K562 (cell line): ENCODE measurements at regions not wholly inside any gene's neighbourhood (a gene's known extent, or its start where the extent isn't known, plus 50 kb on each side); places are given as distances from the start of the nearest gene placed in this dataset.

Experiments used
- ATAC-seq: fragments of 200-7000 bp; cut with Tn5 transposase; 3 replicates; pipeline ENCODE4 v1.9.1; 2020; ENCODE audit warnings: moderate library complexity
- BruUV-seq: library from RNA; stranded (reverse); fragments of 400-500 nt; replicated peaks from 2 replicates; lab custom pipeline; 2021; lab: Mats Ljungman, UMichigan
- CTCF ChIA-PET: fragments of 300-600 bp; formaldehyde crosslinking; extraction: SDS; loops from one replicate; lab custom pipeline; 2021; ENCODE audit warnings: low intra/inter-chr PET ratio; lab: Yijun Ruan, JAX
- POLR2A ChIA-PET: fragments of 300-600, 350-650 bp; sonication (Branson Sonifier 250); formaldehyde crosslinking; extraction: SDS; loops from one replicate; lab custom pipeline; 2021; ENCODE audit warnings: antibody characterized with exemption, inconsistent platforms; lab: Yijun Ruan, JAX
- DNase-seq, 4 experiments: peaks; one replicate each; pipeline versions ENCODE4 v3.0.0 to v3.0.0-alpha.2; 2011 to 2018; ENCODE audit warnings: low spot score in 3 of 4, mixed read lengths in 3 of 4; ENCODE audit errors: extremely low read depth in 1 of 4
- FAIRE-seq: peaks from 2 replicates; lab custom pipeline; 2011; peaks lifted over from hg19 to GRCh38; lab: Jason Lieb, UNC
- H2AFZ ChIP-seq: 2 replicates; pipeline ENCODE4 v1.6.0; 2011; ENCODE audit warnings: low read depth, low read length, control low read depth, inconsistent platforms
- H3K27ac ChIP-seq: fragments of 200-600 bp; 3 replicates; pipeline ENCODE4 v1.8.0; 2011; ENCODE audit warnings: low read depth, mild to moderate bottlenecking, control low read depth, inconsistent platforms, low read length, moderate library complexity, mixed read lengths; ENCODE audit errors: extremely low read depth
- H3K27me3 ChIP-seq, 2 experiments: fragments of 300-600 bp in 1 of 2; 2 replicates in 1 of 2; 3 replicates in 1 of 2; pipeline versions ENCODE4 v1.6.0 to v1.8.0; 2011; ENCODE audit warnings: inconsistent platforms in 2 of 2, low read length in 2 of 2, mild to moderate bottlenecking in 1 of 2, mixed read lengths in 1 of 2, moderate library complexity in 1 of 2; ENCODE audit not compliant: control insufficient read depth in 2 of 2, insufficient read depth in 2 of 2
- H3K36me3 ChIP-seq: fragments of 300-600 bp; 3 replicates; pipeline ENCODE4 v1.8.0; 2011; ENCODE audit warnings: mild to moderate bottlenecking, low read length, inconsistent platforms; ENCODE audit not compliant: control insufficient read depth, insufficient read depth
- H3K4me1 ChIP-seq, 2 experiments: fragments of 200-600 bp in 1 of 2; replicated peaks in 1 of 2; 2 replicates in 1 of 2; 3 replicates in 1 of 2; pipeline versions ENCODE4 v1.5.1 to v1.8.0; 2011; ENCODE audit warnings: inconsistent platforms in 2 of 2, low read length in 2 of 2, mild to moderate bottlenecking in 1 of 2, mixed read lengths in 1 of 2, moderate library complexity in 1 of 2; ENCODE audit not compliant: control insufficient read depth in 2 of 2, insufficient read depth in 2 of 2
- H3K4me2 ChIP-seq: 2 replicates; pipeline ENCODE4 v1.6.1; 2011; ENCODE audit warnings: low read length, control low read depth, inconsistent platforms, mixed read lengths; ENCODE audit not compliant: insufficient read depth
- H3K4me3 ChIP-seq: fragments of 200-600 bp; sonication (generic), shearing (Covaris generic); 2 replicates; pipeline ENCODE4 v1.5.1; 2016; ENCODE audit warnings: control low read depth, inconsistent platforms
- H3K79me2 ChIP-seq: fragments of 200-600 bp; 3 replicates; pipeline ENCODE4 v1.8.0; 2011; ENCODE audit warnings: low read length, inconsistent platforms; ENCODE audit not compliant: control insufficient read depth, insufficient read depth
- H3K9ac ChIP-seq, 2 experiments: 2 replicates each; pipeline versions ENCODE4 v1.6.0 to v1.6.1; 2011; ENCODE audit warnings: low read depth in 2 of 2, low read length in 2 of 2, control low read depth in 1 of 2, inconsistent platforms in 1 of 2, mild to moderate bottlenecking in 1 of 2, mixed read lengths in 1 of 2; ENCODE audit not compliant: insufficient read depth in 1 of 2
- H3K9me1 ChIP-seq: one replicate; pipeline ENCODE4 v1.6.0; 2011; ENCODE audit warnings: inconsistent platforms, mild to moderate bottlenecking, low read length, moderate library complexity; ENCODE audit not compliant: control insufficient read depth, insufficient read depth
- H3K9me3 ChIP-seq: replicated peaks from 2 replicates; pipeline ENCODE4 v1.5.1; 2011; ENCODE audit warnings: low read depth, low read length, inconsistent platforms; ENCODE audit not compliant: control insufficient read depth, insufficient read depth
- H4K20me1 ChIP-seq: replicated peaks from 2 replicates; pipeline ENCODE4 v1.6.1; 2011; ENCODE audit warnings: low read length, inconsistent platforms, mixed read lengths; ENCODE audit not compliant: control insufficient read depth, insufficient read depth
- ELF2 ChIP-seq: fragments of 250-450 bp; sonication (Bioruptor Pico); IDR thresholded peaks from 2 replicates; pipeline ENCODE4 v1.5.0; 2021; ENCODE audit warnings: mild to moderate bottlenecking
- RAD21 ChIP-seq, 2 experiments: fragments of 250-450 bp in 1 of 2; fragments of 450-650 bp in 1 of 2; sonication (Bioruptor Pico) in 1 of 2; formaldehyde crosslinking in 1 of 2; IDR thresholded peaks in 1 of 2; conservative IDR thresholded peaks in 1 of 2; 2 replicates each; pipeline versions ENCODE4 v1.4.0 to v1.8.0; 2020 to 2022; ENCODE audit warnings: mild to moderate bottlenecking in 2 of 2, moderate library complexity in 1 of 2
- SOX6 ChIP-seq: fragments of 450-650 bp; IDR thresholded peaks from 2 replicates; pipeline ENCODE4 v1.6.1; 2014; ENCODE audit warnings: mild to moderate bottlenecking
- TCF3 ChIP-seq: sonication (generic); formaldehyde crosslinking; IDR thresholded peaks from 2 replicates; pipeline ENCODE4 v1.4.0; 2020; ENCODE audit warnings: mild to moderate bottlenecking, missing genetic modification reagents
- TEAD2 ChIP-seq: fragments of 450-650 bp; IDR thresholded peaks from 2 replicates; pipeline ENCODE4 v1.6.1; 2016; ENCODE audit warnings: missing genetic modification characterization, control low read depth, missing compliant biosample characterization
- ZBTB1 ChIP-seq: sonication (generic); formaldehyde crosslinking; IDR thresholded peaks from 2 replicates; pipeline ENCODE4 v1.8.1; 2023; ENCODE audit warnings: missing genetic modification reagents, low read depth, mild to moderate bottlenecking, borderline replicate concordance
- ZNF551 ChIP-seq: fragments of 250-450 bp; sonication (Bioruptor Pico); IDR thresholded peaks from 2 replicates; pipeline ENCODE4 v1.5.0; 2021; ENCODE audit warnings: mild to moderate bottlenecking, moderate library complexity
- ZNF57 ChIP-seq: fragments of 450-650 bp; formaldehyde crosslinking; IDR thresholded peaks from 2 replicates; pipeline ENCODE4 v1.4.0; 2020; ENCODE audit warnings: mild to moderate bottlenecking, moderate library complexity
- ZNF778 ChIP-seq: fragments of 450-650 bp; formaldehyde crosslinking; IDR thresholded peaks from 2 replicates; pipeline ENCODE4 v1.4.0; 2020; ENCODE audit warnings: mild to moderate bottlenecking, moderate library complexity
- WGBS: fragments of 100-300 bp; shearing (Covaris generic); methylation state at CpG from one replicate; pipeline ENCODE4 v1.1.6; 2016; ENCODE audit warnings: low coverage, mixed read lengths; ENCODE audit not compliant: insufficient coverage; ENCODE audit errors: missing lambda C conversion rate; 5-methylcytosine and 5-hydroxymethylcytosine counted together
- in situ Hi-C: fragments of 300-500 bp; cut with MboI; formaldehyde crosslinking; loops from 4 replicates; pipeline ENCODE4 v1.15.0; 2018; ENCODE audit warnings: inconsistent platforms, mixed read lengths
- intact Hi-C: fragments of 100-400 bp; cut with micrococcal nuclease; formaldehyde crosslinking; loops from 2 replicates; pipeline ENCODE4 v1.14.2; 2022
- TF ChIP-seq, protein P1 (sequence below): sonication (generic); formaldehyde crosslinking; IDR thresholded peaks from 2 replicates; pipeline ENCODE4 v1.8.0; 2022; ENCODE audit warnings: mild to moderate bottlenecking, missing genetic modification reagents
- TF ChIP-seq, protein P2 (sequence below): sonication (generic); formaldehyde crosslinking; IDR thresholded peaks from 2 replicates; pipeline ENCODE4 v1.8.1; 2023; ENCODE audit warnings: mild to moderate bottlenecking, missing genetic modification reagents

DNA sequence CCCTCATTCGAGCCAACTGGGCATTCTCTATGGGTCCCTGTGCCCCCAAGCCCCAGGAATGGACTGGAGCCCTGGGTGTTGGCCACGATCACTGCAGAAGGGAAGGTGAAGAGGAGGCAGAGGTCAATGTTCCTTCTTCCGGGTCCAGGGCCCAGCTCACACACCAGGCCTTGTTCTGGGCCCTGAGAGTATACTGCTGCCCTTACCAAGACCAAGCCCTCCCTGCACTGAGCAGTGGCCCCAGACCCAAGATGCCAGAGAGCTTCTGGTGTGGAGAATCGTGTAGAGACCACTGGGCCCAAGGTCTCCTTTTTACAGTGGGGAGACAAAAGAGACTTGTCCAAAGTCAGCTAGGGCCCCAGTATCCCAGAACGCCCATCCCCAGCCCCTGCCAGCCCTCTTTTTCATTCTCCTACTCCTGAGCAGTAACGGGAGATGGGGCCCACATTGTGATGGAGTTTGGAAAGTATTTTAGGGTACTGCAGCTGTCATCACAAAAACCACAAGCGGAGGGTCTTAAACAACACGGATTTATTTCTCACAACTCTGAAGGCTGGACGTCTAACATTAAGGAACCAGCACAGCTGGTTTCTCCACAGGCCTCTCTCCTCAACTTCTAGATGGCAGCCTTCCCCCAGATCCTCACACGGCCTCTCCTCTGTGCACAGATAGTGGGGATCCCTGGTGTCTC, 79.4 kb downstream of the PDGFA start (continued):
- TF ChIP-seq, protein P1, sequence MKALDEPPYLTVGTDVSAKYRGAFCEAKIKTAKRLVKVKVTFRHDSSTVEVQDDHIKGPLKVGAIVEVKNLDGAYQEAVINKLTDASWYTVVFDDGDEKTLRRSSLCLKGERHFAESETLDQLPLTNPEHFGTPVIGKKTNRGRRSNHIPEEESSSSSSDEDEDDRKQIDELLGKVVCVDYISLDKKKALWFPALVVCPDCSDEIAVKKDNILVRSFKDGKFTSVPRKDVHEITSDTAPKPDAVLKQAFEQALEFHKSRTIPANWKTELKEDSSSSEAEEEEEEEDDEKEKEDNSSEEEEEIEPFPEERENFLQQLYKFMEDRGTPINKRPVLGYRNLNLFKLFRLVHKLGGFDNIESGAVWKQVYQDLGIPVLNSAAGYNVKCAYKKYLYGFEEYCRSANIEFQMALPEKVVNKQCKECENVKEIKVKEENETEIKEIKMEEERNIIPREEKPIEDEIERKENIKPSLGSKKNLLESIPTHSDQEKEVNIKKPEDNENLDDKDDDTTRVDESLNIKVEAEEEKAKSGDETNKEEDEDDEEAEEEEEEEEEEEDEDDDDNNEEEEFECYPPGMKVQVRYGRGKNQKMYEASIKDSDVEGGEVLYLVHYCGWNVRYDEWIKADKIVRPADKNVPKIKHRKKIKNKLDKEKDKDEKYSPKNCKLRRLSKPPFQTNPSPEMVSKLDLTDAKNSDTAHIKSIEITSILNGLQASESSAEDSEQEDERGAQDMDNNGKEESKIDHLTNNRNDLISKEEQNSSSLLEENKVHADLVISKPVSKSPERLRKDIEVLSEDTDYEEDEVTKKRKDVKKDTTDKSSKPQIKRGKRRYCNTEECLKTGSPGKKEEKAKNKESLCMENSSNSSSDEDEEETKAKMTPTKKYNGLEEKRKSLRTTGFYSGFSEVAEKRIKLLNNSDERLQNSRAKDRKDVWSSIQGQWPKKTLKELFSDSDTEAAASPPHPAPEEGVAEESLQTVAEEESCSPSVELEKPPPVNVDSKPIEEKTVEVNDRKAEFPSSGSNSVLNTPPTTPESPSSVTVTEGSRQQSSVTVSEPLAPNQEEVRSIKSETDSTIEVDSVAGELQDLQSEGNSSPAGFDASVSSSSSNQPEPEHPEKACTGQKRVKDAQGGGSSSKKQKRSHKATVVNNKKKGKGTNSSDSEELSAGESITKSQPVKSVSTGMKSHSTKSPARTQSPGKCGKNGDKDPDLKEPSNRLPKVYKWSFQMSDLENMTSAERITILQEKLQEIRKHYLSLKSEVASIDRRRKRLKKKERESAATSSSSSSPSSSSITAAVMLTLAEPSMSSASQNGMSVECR (CRISPR knock-in tag) = no peak

DNA sequence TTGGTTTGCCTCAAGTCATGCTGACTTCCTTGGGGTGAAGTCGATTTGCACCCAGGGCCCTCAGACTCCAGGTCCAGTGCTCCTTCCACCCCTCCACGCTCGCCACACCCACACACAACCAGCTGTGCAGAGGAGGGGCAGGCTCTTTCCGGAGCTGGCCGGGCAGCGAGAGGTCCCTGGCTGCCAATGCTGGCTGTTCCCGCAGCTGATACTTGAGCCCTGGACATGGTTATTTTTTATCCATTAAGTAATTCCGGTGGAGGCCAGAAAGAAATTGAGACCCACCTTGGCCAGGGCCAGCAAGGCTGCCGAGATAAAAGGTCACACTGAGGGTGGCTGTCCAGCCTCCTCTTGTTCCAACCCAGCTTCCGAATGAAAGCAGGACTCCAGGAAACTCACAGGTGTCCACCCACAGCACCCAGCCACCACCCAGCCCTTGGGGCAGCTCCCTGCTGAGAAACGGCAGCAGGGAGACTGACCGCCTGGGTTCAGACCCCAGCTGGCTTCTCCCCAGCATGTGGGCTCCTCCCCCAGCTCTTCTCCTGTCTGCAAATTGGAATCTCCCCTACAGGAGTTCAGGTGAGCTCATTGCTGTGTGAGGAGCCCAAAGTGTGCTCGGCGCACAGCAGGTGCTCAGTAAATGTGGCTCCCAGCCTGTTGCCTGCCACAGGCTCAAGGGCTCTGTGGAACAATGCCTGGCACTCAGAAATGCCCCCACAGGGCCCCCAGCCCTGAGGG, 77.8 kb downstream of the PDGFA start:
- DNase-seq = no peak
- no peaks in the 10 kb centered on the region for H3K9me1 ChIP-seq
- POLR2A ChIA-PET = interaction anchor here (0.6 to 0.8 kb wide), 2 partner anchors 10 to 15 kb away, joined by 3 read pairs; no protein-coding TSS in a partner anchor
- H3K36me3 ChIP-seq = no peaks in the 10 kb centered on the region
- no peaks in the 10 kb centered on the region for H3K9me3 ChIP-seq
- intact Hi-C loops (no loop called here), in situ Hi-C loops (no loop called here)
- no peak overlapping the region for H3K4me3 ChIP-seq
- no TSS peak for BruUV-seq
- WGBS = 9% methylated on average over 14 of the region's 14 CpGs
- no peak overlapping the region for H3K27ac ChIP-seq
- no peak for FAIRE-seq
- 0 out of 4 replicates have a peak overlapping the region, but pooled peaks of 1 of the 2 experiments have one; percentile 52 for H3K9ac ChIP-seq
- no peak overlapping the region for H2AFZ ChIP-seq
- no peaks in the 10 kb centered on the region for H3K79me2 ChIP-seq
- peaks cover 0 to 45% of the 10 kb centered on the region in 2 experiments; a peak in 2 of 5 replicates for H3K4me1 ChIP-seq
- ATAC-seq = no peak
- peaks cover 4 to 33% of the 10 kb centered on the region in 2 experiments; a peak in 3 of 5 replicates for H3K27me3 ChIP-seq
- no peaks in the 10 kb centered on the region for H4K20me1 ChIP-seq
- H3K4me2 ChIP-seq = no peak overlapping the region
- CTCF ChIA-PET = no interaction called here
- TF ChIP-seq SOX6 = no peak
- no peak for TF ChIP-seq ZNF551 (CRISPR knock-in tag)
- TF ChIP-seq, protein P2, sequence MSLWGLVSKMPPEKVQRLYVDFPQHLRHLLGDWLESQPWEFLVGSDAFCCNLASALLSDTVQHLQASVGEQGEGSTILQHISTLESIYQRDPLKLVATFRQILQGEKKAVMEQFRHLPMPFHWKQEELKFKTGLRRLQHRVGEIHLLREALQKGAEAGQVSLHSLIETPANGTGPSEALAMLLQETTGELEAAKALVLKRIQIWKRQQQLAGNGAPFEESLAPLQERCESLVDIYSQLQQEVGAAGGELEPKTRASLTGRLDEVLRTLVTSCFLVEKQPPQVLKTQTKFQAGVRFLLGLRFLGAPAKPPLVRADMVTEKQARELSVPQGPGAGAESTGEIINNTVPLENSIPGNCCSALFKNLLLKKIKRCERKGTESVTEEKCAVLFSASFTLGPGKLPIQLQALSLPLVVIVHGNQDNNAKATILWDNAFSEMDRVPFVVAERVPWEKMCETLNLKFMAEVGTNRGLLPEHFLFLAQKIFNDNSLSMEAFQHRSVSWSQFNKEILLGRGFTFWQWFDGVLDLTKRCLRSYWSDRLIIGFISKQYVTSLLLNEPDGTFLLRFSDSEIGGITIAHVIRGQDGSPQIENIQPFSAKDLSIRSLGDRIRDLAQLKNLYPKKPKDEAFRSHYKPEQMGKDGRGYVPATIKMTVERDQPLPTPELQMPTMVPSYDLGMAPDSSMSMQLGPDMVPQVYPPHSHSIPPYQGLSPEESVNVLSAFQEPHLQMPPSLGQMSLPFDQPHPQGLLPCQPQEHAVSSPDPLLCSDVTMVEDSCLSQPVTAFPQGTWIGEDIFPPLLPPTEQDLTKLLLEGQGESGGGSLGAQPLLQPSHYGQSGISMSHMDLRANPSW (CRISPR knock-in tag) = no peak
- no peak for TF ChIP-seq ZNF778 (CRISPR knock-in tag)
- no peak for TF ChIP-seq ELF2
- TF ChIP-seq ZNF57 (CRISPR knock-in tag) = no peak
- no peak for TF ChIP-seq RAD21 (CRISPR knock-in tag; conservative IDR thresholded peaks at IDR 0.05 in 1 of 2, IDR thresholded peaks at IDR 0.05 in 1 of 2)
- no peak for TF ChIP-seq TCF3 (CRISPR knock-in tag)
- TF ChIP-seq ZBTB1 (CRISPR knock-in tag) = no peak
- TF ChIP-seq TEAD2 = no peak
